Fibroblast of the conjunctiva (primary cell): ENCODE measurements at regions not wholly inside any gene's neighbourhood (a gene's known extent, or its start where the extent isn't known, plus 50 kb on each side); places are given as distances from the start of the nearest gene placed in this dataset.
"Not testable (repeated sequence)": the region's sequence is repeated elsewhere in the genome, so short reads cannot be mapped to it uniquely, and the experiment has no call there.

Experiments
- DNase-seq: peaks from one replicate; pipeline ENCODE4 v3.0.0-alpha.2; 2010; ENCODE audit warnings: low read depth

DNA sequence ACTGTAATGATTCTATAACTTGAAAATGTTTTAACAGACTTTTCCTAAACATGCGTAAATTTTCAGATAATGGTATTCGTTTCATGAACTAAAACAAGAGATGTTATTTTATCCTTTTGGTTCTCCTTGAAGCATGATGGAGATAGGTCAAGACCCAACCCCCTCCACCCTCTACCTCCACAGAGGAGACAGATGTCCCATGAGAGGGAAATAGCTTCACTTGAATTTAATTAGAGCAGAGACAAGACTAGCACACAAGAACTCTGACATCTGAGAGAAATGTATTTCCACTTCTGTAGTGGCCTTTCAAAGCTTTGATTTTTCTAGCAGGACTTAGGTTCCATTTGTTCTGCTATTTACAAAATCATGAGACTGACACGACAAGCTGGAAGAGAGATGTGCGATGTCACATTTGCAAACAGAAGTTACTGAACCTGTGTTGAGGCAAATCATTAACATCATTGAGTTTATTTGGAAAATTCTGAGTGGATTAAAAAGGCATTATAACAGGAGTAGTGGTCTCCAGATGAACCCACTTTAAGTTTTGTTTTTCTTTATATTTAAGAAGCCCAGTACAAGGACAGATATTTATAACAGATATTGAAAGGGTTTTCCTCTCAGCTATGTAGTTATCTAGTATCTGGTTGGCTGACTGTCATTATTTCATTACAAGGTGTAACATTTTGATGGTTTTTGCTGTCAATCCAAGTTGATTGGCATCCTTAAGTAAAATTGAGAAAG, 276.2 kb downstream of the ASXL3 start:
- DNase-seq = no peak

- DNase-seq = no peak
These were observed 275.2 kb downstream of the ASXL3 start for GRCh38 chr18:33853187-33853586.

GRCh38 chr18:33851546-33852078, 273.6 kb downstream of the ASXL3 start:
- no peak for DNase-seq

GRCh38 chr18:33849731-33850130, 271.7 kb downstream of the ASXL3 start:
- no peak for DNase-seq

DNA sequence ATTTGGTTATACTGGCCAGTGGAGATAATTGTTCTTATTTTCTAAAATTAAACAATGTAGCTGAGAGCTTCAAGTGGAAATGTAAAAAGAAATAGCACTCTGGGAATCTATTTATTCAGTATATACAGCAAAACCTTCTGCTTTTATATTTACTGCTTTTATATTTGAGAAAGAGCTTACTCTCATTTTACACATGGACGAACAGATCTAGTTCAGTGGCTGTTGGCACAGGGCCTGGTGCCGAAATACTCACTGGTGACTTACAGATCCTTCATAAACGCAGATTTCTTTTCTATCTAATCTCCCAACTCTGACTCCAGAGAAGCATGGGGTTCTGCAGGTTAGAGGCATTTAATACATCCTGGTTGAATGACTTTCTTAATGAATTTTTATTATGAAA, 266.2 kb downstream of the ASXL3 start:
- DNase-seq = no peak

DNA sequence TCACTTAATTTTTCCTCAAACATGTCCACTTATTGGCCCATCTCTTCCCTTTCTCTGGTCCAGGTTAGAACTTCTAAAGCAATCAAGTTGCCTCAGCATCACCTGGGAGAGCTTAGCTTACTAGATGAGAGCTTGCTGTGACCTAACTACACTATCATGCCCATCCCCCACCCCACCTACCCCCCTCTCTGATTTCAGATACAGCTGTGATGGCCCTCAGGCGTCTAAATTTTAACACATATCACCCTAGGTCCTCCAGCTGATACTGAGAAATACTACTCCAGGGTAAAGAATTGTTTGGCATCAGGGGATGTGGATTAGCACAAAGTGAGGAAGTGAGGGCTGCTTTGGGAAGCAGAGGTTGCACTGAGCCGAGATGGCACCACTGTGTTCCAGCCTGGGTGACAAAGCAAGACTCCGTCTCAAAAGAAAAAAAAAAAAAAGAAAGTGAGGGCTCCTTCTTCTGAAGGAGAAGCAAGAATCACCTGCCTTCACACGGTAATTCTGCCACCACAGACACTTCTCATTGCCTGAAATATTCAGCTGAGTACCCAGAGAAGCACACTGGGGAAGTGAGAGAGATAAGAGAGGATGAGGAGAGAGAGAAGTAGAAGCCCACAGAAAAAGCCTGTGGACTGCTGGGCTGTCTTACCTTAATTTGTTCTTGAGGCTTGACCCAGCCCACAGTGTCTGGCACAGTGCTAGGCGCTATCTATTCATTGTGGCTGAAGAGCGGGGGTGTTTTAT, 263.4 kb downstream of the ASXL3 start:
- DNase-seq = no peak

DNA sequence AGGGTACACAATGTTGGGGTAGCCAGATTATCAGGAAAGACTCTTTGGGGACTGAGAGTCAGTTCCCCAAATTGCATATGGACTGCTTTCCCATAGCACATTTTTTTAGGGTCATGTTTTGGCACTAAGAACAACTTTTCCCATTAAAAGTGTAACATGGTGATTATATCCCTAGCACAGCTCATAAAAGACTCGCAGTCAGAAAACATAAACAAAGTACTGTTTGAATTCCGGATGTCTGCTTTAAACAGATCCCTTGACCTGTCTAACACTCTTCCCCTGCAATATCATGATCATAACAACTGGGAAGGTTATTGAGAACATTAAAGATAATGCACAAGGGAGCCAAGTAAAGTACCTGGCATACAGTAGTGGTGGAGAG, 262.2 kb downstream of the ASXL3 start:
- DNase-seq = no peak

DNA sequence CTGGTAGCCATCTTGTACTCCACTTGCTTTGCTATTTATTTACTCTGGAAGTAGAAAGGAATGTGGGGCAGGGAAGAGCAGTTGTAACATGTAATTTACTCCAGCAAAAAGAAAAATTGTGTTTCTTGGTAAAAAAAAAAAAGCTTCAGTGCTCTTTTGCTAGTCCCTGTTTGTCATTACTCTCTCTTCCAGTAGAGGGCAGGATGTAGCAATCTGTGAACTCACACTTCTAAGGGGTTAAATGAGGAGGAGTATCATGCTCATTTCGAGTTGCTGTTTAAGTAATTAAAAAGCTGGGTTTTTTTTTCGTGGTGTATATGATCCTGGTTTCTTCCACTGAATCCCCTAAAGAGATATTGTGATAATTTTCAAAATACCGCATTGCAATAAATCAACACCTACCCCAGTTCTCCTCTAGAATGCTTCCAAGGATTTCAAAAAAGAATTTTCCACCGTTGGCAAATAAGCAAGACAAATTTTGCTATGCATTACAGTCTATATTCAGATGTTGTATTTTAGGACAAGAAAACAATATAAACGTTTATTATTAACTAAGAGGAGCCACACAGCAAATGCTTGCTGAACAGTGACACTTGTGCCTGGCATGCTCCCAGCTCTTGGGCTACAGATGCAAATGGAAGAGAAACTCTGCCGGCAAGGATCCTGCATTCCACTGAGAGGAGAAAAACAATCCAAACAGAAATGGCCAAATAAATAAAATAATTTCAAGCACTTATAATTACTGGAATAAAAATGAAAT, 261.6 kb downstream of the ASXL3 start:
- DNase-seq = peak; percentile 44

GRCh38 chr18:33838054-33838453, 260.0 kb downstream of the ASXL3 start:
- DNase-seq = no peak

DNA sequence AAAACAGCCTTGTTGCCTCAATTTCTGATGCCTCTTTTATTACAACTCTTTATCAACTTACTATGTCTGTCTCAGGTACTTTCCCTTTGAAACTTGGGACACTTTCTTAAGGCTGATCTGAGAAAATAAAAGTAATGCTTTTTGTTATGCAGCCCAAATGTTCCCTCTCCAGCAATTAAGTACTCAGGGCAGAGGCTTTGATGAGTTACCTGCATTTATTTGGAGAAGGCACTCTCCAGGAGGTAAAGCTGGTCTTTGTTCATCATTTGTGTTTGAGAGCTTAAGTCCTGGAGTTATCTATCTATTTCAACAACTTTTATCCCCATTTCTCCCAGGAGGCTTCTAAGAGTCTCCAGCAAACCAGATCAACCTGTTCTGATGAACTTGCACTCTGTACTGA, 259.2 kb downstream of the ASXL3 start:
- no peak for DNase-seq

- no peak for DNase-seq
These were observed 258.5 kb downstream of the ASXL3 start for GRCh38 chr18:33836564-33836963.

DNA sequence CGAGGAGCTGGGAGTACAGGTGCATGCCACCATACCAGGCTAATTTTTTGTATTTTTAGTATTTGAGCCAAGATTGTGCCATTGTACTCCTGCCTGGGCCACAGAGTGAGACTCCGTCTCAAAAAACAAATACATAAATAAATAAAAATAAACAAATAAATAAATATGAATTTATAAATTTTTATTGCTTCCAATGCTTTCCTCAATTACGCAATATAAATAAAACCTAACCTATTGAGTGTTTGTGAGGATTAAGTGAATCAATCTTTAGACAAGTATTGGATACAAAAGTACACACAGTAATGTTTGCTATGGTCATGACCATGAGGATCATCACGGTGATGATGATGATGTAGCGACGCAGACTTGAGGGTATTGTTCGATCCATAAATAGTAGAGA, 257.4 kb downstream of the ASXL3 start:
- DNase-seq = no peak

DNA sequence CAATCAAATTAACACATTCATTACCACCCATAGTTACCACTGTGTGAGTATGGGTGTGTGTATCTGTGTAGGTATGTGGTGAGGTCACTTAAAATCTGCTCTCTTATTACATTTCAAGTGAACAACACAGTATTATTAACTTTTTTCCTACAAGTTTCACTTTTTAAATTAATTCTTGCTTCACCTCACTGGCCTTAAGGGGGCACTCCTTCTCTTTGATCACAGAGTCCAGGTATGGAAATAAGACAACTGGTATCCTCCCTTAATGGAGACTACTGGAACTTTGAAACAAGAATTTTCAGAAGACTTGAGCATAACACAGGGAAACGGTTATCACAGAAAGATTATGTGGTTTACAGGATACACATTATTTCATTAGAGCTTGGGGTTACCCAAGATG, 255.8 kb downstream of the ASXL3 start:
- no peak for DNase-seq

- DNase-seq = no peak
These were observed 253.4 kb downstream of the ASXL3 start for GRCh38 chr18:33831424-33831823.

GRCh38 chr18:33830213-33830612, 252.2 kb downstream of the ASXL3 start:
- no peak for DNase-seq

DNA sequence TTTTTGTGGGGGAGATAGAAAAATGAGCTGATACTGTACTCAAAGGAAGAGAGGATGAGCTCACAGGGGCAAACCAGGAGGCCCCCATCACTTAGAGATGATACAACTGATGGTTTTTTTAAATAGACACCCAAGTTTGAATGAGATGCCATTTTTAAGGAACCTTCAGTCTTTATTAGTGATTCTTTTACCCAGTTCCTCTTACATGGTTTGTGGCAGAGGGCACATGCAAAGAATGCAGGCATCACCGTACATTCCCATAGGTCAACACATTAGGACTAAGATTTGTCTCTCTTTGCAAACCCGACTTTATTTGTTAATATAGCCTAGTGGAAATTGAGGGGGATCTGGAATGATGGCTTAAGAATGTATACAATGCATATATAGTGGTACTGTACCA, 250.9 kb downstream of the ASXL3 start:
- DNase-seq = no peak

DNA sequence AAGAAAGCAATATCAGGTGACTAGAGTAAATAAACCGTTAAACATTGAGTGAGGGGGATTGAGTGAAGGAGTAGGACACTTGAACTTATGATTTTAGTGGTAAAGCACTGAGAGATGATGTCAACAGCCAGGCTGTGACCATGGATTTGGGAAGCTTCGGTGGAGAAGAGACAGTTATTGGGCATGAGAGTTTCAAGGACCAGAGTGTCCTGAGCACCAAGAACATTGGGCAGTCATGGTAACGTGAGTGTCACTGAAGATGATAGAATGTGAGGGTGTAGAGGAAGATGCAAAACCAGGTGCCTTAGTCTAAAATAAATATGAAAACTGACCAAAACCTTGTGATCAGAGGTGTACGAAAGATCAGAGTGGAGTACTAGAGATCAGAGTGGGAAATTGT, 248.1 kb downstream of the ASXL3 start:
- DNase-seq = no peak

- peak; percentile 57 for DNase-seq
These were observed 243.5 kb downstream of the ASXL3 start for GRCh38 chr18:33821503-33821902.

DNA sequence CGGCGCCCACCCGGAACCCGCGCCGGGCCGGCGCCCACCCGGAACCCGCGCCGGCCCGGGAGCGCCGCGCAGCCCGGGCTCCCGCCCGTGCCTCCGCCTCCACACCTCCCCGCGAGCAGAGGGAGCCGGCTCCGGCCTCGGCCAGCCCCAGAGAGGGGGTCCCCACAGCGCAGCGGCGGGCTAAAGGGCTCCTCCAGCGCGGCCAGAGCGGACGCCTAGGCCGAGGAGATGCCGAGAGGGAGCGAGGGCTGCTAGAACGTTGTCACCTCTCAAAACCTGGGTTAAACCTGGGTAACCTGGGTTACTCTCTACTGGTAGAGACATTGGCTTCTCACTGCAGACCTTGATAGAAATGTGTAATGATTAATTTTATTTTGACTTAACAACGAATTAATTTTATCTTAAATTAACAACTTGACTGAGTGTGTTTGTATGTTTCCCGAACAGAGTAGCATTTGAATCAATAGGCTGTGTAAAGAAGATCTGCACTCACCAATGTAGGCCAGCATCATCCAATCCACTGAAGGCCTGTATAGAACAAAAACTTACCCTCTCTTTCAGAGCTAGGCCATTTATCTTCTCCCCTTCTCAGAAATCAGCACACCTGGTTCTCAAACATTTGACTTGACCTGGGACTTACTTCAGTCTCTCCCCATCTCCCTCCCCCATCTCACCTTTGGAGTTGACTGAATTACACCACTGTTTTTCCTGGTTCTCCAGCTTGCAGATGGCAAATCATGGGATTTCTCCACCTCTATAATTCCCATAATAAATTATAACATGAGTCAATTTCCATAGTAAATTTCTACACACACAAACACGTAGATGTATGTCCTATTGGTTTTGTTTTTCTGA, 242.7 kb downstream of the ASXL3 start:
- no peak for DNase-seq

GRCh38 chr18:33819692-33820343, 241.8 kb downstream of the ASXL3 start:
- DNase-seq = not testable (repeated sequence)

DNA sequence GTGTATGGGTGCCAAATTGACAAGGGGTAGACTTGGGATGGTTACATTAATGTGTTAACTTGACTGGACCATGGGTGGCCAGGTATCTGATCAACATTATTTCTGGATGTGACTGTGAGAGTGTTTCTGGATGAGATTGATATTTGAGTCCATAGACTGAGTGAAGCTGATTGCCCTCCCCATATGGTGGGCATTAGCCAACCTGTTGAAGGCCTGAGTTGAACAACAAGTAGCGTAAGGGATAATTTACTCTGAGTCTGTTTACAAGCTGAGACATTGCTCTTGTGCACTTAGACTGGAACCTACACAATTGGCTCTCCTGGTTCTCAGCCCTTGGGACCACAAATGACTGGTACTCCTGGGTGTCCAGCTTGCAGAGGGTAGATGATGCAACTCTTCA, 240.1 kb downstream of the ASXL3 start:
- no peak for DNase-seq
